RWPE1 (cell line): ENCODE measurements at regions not wholly inside any gene's neighbourhood (a gene's known extent, or its start where the extent isn't known, plus 50 kb on each side); places are given as distances from the start of the nearest gene placed in this dataset.

Experiments
- CTCF ChIA-PET: fragments of 350-600 bp; sonication (Branson Sonifier 250); formaldehyde crosslinking; extraction: SDS; loops from one replicate; lab custom pipeline; 2021; lab: Yijun Ruan, JAX
- POLR2A ChIA-PET: fragments of 400-600 bp; formaldehyde crosslinking; extraction: SDS; loops from one replicate; lab custom pipeline; 2020; ENCODE audit warnings: antibody characterized with exemption; ENCODE audit not compliant: low non-redundant PET; lab: Yijun Ruan, JAX
- DNase-seq: peaks from one replicate; pipeline ENCODE4 v3.0.0; 2012; ENCODE audit warnings: low spot score
- H3K27ac ChIP-seq: fragments of 450-650 bp; 2 replicates; pipeline ENCODE4 v1.5.1; 2017
- TF ChIP-seq, protein P1 (sequence below): fragments of 450-650 bp; conservative IDR thresholded peaks from 2 replicates; pipeline ENCODE4 v1.5.1; 2017; ENCODE audit warnings: low read depth, mild to moderate bottlenecking

DNA sequence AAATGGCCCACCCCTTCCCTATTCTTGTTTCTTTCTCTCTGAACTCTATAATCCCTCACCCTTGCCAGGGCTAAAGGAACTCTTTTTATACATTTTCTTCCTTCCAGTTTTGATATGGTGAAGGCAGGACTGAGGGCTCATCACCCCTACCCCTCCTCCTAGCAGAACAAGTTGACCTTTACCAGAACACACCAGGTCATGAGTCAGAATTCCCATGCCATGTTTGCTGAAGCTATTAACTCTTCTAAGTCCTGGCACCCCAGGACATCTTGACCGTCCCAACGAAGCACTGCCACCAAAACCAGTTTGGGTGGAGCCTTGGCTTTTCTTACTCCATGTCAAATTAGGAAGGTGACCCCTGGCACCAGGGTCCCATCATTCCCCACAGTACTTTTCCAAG, 57.5 kb upstream of the DYNLT3 start:
- POLR2A ChIA-PET, result no interaction called here
- H3K27ac ChIP-seq, result no peak overlapping the region
- DNase-seq, result no peak
- CTCF ChIA-PET, result no interaction called here
- TF ChIP-seq, protein P1, sequence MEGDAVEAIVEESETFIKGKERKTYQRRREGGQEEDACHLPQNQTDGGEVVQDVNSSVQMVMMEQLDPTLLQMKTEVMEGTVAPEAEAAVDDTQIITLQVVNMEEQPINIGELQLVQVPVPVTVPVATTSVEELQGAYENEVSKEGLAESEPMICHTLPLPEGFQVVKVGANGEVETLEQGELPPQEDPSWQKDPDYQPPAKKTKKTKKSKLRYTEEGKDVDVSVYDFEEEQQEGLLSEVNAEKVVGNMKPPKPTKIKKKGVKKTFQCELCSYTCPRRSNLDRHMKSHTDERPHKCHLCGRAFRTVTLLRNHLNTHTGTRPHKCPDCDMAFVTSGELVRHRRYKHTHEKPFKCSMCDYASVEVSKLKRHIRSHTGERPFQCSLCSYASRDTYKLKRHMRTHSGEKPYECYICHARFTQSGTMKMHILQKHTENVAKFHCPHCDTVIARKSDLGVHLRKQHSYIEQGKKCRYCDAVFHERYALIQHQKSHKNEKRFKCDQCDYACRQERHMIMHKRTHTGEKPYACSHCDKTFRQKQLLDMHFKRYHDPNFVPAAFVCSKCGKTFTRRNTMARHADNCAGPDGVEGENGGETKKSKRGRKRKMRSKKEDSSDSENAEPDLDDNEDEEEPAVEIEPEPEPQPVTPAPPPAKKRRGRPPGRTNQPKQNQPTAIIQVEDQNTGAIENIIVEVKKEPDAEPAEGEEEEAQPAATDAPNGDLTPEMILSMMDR, result no peak

DNA sequence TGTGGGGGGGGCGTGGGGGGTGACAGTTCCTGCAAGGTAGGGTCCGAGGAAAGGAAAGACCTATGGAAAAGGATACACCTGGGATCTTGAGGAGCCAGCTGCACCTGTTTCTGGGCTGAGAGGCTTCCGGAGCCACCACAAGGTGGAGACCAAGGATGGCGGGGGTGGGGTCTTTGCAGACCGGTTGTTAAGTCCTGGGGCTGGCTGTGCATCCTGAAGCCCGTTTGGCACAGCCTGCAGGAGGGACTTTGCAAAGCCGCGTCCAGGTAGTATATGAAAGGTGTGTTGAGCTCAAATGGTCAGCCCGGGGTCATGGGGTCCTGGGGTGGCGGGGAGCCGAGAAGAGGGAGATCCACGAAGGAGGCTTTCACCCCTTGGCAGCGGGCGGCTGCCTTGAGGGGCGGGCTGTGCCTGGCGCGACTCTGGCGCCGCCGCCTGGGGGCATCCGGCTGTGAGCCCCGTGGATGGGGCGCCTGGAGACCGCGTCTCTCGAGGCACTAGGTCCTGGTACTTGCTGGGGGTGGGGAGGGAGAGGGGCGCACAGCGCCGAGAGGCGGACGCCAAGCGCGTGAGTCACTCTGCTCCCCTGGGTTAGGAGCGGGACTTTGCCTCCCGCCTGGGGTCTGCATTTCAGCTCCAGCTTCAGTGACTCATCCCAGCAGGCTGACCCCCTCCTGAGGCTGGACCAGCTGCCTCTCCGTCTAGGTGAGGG, 58.2 kb upstream of the DYNLT3 start:
- no peak for DNase-seq
- CTCF ChIA-PET, result no interaction called here
- POLR2A ChIA-PET, result no interaction called here
- no peak overlapping the region for H3K27ac ChIP-seq
- TF ChIP-seq, protein P1, result no peak

DNA sequence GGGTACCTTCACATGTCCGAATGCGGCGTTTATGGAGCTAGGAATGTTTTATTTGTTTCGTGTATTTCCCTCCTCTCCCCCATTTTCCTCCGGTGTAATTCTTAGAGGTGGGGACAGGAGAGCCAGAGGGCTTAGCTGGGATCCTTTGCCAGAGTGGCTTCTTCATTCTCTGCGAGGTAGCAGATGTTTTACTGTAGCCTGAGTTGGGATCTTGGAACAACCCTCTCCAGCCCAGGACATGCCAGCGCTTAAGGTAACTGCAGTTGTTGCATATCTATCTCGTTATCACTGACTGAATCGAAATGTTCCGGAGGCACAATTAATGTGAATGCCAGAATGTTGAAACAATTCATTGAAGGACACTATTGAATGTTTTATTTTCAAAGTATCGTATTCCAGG, 59.0 kb upstream of the DYNLT3 start:
- CTCF ChIA-PET, result no interaction called here
- no peak for DNase-seq
- POLR2A ChIA-PET, result no interaction called here
- H3K27ac ChIP-seq, result no peak overlapping the region
- TF ChIP-seq, protein P1, result no peak

DNA sequence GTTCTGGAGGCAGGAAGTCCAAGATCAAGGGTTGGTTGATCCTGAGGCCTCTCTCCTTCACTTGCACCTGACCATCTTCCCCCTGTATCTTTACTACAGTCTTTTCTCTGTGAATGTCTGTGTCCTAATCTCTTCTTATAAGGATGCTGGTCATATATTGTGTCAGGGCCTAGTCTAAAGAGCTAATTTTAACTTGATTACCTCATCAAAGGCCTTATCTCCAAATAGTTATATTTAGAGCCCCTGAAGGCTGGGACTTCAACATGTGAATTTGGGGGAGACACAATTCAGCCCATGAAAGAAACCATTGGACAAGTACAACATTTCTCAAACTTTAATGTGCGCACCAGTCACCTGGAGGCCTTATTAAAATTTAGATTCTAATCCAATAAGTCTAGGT, 62.8 kb upstream of the DYNLT3 start:
- ChIA-PET POLR2A (no interaction called here), CTCF (no interaction called here)
- no peak for DNase-seq
- no peak overlapping the region for H3K27ac ChIP-seq
- TF ChIP-seq, protein P1, result no peak

DNA sequence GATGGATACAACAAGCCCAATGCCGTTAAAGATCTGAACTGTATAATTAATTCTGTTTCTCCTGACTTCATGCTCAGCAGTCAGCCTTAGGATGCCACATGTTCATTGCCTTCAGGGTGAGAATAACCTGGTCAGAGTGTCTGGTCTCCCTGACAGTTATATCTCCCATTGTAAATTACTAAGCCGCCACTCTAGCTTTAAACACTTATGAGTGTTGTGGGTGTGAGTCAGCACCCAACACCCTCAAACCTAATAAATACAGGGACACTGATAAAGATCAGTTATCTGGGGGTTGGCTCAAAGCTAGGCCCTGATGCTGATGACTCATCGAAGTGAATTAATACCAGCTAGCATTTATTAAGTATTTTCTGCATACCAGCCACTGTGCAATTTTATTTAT, 64.9 kb upstream of the DYNLT3 start:
- peak; percentile 26 for DNase-seq
- POLR2A ChIA-PET, result no interaction called here
- no peak overlapping the region for H3K27ac ChIP-seq
- TF ChIP-seq, protein P1, result no peak
- CTCF ChIA-PET, result interaction anchor here (0.6 kb wide), 1 partner anchor 88 kb away, joined by 3 read pairs; no protein-coding TSS in a partner anchor

DNA sequence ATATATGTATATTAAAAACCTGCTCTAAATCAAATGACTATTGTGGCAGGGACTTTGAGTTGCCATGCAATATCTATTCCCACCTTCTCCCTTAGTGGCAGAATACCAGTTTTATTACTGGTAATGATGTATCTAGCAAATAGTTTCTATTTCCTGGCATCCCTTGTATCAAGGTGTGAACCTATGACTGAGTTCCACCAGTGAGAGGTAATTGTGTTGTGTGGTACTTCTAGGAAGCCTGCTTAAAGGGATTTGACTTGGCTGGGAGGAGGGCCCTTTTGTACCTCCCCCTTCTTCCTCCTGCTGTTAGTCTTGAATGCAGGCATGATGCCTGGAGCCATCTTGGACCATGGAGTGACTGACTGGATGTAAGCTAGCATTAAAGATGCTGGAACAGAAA, 65.4 kb upstream of the DYNLT3 start:
- CTCF ChIA-PET, result no interaction called here

More for the DNA sequence above, 65.4 kb upstream of the DYNLT3 start:
- no peak overlapping the region for H3K27ac ChIP-seq
- DNase-seq, result no peak
- TF ChIP-seq, protein P1, result no peak
- POLR2A ChIA-PET, result no interaction called here
